ENCODE measurements at regions not wholly inside any gene's neighbourhood (a gene's known extent, or its start where the extent isn't known, plus 50 kb on each side); places are given as distances from the start of the nearest gene placed in this dataset.
"Not testable (repeated sequence)": the region's sequence is repeated elsewhere in the genome, so short reads cannot be mapped to it uniquely, and the experiment has no call there.

GRCh38 chr15:26115229-26115943 lies 252.3 kb upstream of the ATP10A start:
- DNase-seq, result no peak

- DNase-seq, result not testable (repeated sequence)
Observed at GRCh38 chr15:26114128-26114527, 251.0 kb upstream of the ATP10A start.

GRCh38 chr15:26113296-26113695 lies 250.2 kb upstream of the ATP10A start:
- no peak for DNase-seq

- DNase-seq, result no peak
Observed at GRCh38 chr15:26109203-26109602, 246.1 kb upstream of the ATP10A start.

- no peak for DNase-seq
Observed at GRCh38 chr15:26106556-26106955, 243.4 kb upstream of the ATP10A start.

- no peak for DNase-seq
Observed at GRCh38 chr15:26103002-26103404, 239.9 kb upstream of the ATP10A start.

GRCh38 chr15:26102365-26102764 lies 239.2 kb upstream of the ATP10A start:
- DNase-seq, result no peak

GRCh38 chr15:26101443-26101842 lies 238.3 kb upstream of the ATP10A start:
- no peak for DNase-seq

- no peak for DNase-seq
Observed at GRCh38 chr15:26098801-26099200, 235.7 kb upstream of the ATP10A start.

GRCh38 chr15:26097216-26097615 lies 234.1 kb upstream of the ATP10A start:
- no peak for DNase-seq

- no peak for DNase-seq
Observed at GRCh38 chr15:26096581-26096980, 233.5 kb upstream of the ATP10A start.

GRCh38 chr15:26095710-26096330 lies 232.7 kb upstream of the ATP10A start:
- no peak for DNase-seq

- no peak for DNase-seq
Observed at GRCh38 chr15:26091184-26091583, 228.1 kb upstream of the ATP10A start.

- DNase-seq, result no peak
Observed at GRCh38 chr15:26087881-26088280, 224.8 kb upstream of the ATP10A start.

GRCh38 chr15:26087395-26087794 lies 224.3 kb upstream of the ATP10A start:
- DNase-seq, result no peak

- no peak for DNase-seq
Observed at GRCh38 chr15:26084771-26085170, 221.6 kb upstream of the ATP10A start.

GRCh38 chr15:26083896-26084295 lies 220.8 kb upstream of the ATP10A start:
- no peak for DNase-seq

- no peak for DNase-seq
Observed at GRCh38 chr15:26083457-26083856, 220.3 kb upstream of the ATP10A start.

- DNase-seq, result peak; percentile 94 to 96
Observed at GRCh38 chr15:26082221-26083109, 219.3 kb upstream of the ATP10A start.

- DNase-seq, result no peak
Observed at GRCh38 chr15:26081758-26082220, 218.7 kb upstream of the ATP10A start.

GRCh38 chr15:26075770-26076169 lies 212.6 kb upstream of the ATP10A start:
- no peak for DNase-seq

GRCh38 chr15:26073430-26074333 lies 210.6 kb upstream of the ATP10A start:
- DNase-seq, result peak; percentile 33 to 56

Measured in activated CD4-positive, alpha-beta T cell treated with anti-CD3 and anti-CD28 coated beads, Interleukin-2, amount 50 U/mL, for 48 hours (primary cell).